AG04450 (cell line): ENCODE measurements at regions not wholly inside any gene's neighbourhood (a gene's known extent, or its start where the extent isn't known, plus 50 kb on each side); places are given as distances from the start of the nearest gene placed in this dataset.
"Not testable (repeated sequence)": the region's sequence is repeated elsewhere in the genome, so short reads cannot be mapped to it uniquely, and the experiment has no call there.

ENCODE experiments used
- CTCF ChIA-PET: fragments of 300-600, 350-600 bp; formaldehyde crosslinking; extraction: SDS; loops from one replicate; lab custom pipeline; 2022; ENCODE audit warnings: antibody characterized with exemption, inconsistent platforms; lab: Charles Lee
- POLR2A ChIA-PET: fragments of 350-600 bp; formaldehyde crosslinking; extraction: SDS; loops from one replicate; lab custom pipeline; 2021; ENCODE audit warnings: antibody characterized with exemption, inconsistent platforms; lab: Yijun Ruan, JAX
- DNase-seq: peaks from one replicate; pipeline ENCODE4 v3.0.0-alpha.2; 2011; ENCODE audit warnings: low read depth, low spot score
- H3K27ac ChIP-seq: one replicate; pipeline ENCODE4 v1.5.1; 2012; ENCODE audit warnings: low read depth, low read length, control low read depth
- H3K27me3 ChIP-seq: one replicate; pipeline ENCODE4 v1.6.0; 2012; ENCODE audit warnings: low read length; ENCODE audit not compliant: control insufficient read depth, insufficient read depth
- H3K4me3 ChIP-seq: 2 replicates; pipeline ENCODE4 v1.5.1; 2011; ENCODE audit warnings: mild to moderate bottlenecking, low read depth, low read length, control low read depth
- H3K9me3 ChIP-seq: 2 replicates; pipeline ENCODE4 v1.5.1; 2012; ENCODE audit warnings: low read length; ENCODE audit not compliant: control insufficient read depth, insufficient read depth
- TF ChIP-seq, protein P1 (sequence below): IDR thresholded peaks from 2 replicates; pipeline ENCODE4 v1.5.1; 2011; ENCODE audit warnings: low read depth, low read length, control low read depth, inconsistent platforms

DNA sequence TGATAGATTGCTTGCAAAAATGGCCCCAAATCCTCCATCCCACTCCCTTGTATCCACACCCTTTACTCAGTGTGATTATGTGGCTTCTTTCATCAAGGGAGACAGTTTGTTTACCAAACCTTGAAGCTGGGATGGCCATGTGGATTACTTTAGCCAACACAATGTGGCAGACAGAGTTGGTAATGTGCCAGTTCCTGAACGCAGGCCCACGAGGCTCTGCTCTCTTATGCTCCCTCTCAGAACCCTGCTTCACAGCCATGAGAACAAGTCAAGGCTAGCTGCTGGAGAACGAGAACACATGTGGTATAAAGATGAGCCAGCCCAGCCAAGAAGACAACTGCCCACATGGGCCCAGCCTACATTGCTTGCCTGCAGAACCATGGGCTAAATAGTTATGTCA is 162.3 kb downstream of the NDUFA12 start:
- DNase-seq, result no peak
- ChIA-PET CTCF (no interaction called here), POLR2A (no interaction called here)
- peaks cover 3% of the 10 kb centered on the region for H3K27me3 ChIP-seq
- no peak overlapping the region for H3K27ac ChIP-seq
- H3K4me3 ChIP-seq, result no peak overlapping the region
- TF ChIP-seq, protein P1, sequence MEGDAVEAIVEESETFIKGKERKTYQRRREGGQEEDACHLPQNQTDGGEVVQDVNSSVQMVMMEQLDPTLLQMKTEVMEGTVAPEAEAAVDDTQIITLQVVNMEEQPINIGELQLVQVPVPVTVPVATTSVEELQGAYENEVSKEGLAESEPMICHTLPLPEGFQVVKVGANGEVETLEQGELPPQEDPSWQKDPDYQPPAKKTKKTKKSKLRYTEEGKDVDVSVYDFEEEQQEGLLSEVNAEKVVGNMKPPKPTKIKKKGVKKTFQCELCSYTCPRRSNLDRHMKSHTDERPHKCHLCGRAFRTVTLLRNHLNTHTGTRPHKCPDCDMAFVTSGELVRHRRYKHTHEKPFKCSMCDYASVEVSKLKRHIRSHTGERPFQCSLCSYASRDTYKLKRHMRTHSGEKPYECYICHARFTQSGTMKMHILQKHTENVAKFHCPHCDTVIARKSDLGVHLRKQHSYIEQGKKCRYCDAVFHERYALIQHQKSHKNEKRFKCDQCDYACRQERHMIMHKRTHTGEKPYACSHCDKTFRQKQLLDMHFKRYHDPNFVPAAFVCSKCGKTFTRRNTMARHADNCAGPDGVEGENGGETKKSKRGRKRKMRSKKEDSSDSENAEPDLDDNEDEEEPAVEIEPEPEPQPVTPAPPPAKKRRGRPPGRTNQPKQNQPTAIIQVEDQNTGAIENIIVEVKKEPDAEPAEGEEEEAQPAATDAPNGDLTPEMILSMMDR, result no peak
- H3K9me3 ChIP-seq, result no peaks in the 10 kb centered on the region

DNA sequence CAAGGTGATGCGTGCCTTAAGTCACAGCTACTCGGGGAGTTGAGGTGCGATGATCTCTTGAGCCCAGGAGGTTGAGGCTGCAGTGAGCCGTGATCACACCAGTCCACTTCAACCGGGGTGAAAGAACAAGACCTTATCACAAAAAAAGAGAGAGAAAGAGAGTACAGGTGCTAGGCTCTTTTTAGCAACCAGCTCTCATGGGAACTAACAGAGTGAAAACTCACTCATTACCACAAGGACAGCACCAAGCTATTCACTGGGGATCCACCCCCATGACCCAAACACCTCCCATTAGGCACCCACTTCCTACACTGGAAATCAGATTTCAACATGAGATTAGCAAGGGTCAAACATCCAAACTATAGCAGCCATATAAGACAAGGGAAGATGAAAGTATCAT is 164.2 kb downstream of the NDUFA12 start:
- Histone ChIP-seq H3K9me3 (no peaks in the 10 kb centered on the region), H3K27ac (no peak overlapping the region), H3K4me3 (no peak overlapping the region), H3K27me3 (peaks cover 3% of the 10 kb centered on the region)
- ChIA-PET POLR2A (no interaction called here), CTCF (no interaction called here)
- TF ChIP-seq, protein P1, result no peak
- no peak for DNase-seq

DNA sequence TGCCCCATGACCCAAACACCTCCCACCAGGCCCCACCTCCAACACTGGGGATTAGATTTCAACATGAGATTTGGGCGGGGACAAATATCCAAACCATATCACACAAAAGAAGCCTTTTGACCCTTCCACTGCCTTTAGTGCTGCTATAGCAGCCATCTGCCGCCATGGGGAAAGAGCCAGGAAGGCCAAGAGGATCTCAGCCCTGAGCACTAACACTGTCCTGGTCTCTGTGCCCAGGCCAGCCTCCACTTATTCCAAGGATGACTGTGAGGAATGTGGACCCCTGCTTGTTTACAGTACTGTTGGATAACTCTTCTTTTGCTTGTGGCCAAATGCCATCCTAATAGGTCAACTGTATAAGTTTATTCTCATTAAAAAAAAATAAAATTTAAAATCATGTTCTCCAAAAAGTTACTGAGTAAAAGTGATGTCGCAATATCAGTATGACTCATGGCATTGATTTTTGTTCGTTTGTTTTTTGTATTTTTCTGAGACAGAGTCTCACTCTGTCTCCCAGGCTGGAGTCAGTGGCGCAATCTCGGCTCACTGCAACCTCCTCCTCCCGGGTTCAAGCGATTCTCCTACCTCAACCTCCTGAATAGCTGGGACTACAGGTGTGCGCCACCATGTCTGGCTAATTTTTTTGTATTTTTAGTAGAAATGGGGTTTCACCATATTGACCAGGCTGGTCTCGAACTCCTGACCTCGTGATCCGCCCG is 166.4 kb downstream of the NDUFA12 start:
- CTCF ChIA-PET, POLR2A ChIA-PET, DNase-seq, H3K27me3 ChIP-seq, H3K9me3 ChIP-seq, H3K4me3 ChIP-seq, H3K27ac ChIP-seq: not testable (repeated sequence)

GRCh38 chr12:94834036-94834625 is 169.4 kb downstream of the NDUFA12 start:
- CTCF ChIA-PET, result interaction anchor here (0.6 kb wide), 1 partner anchor 70 kb away, joined by 3 read pairs; no protein-coding TSS in a partner anchor

GRCh38 chr12:94832780-94833681 is 170.5 kb downstream of the NDUFA12 start:
- POLR2A ChIA-PET, result no interaction called here
- CTCF ChIA-PET, result no interaction called here

More at GRCh38 chr12:94834036-94834625, 169.4 kb downstream of the NDUFA12 start:
- Histone ChIP-seq H3K27ac (no peak overlapping the region), H3K27me3 (no peaks in the 10 kb centered on the region), H3K9me3 (no peaks in the 10 kb centered on the region), H3K4me3 (no peak overlapping the region)
- no peak for DNase-seq
- POLR2A ChIA-PET, result no interaction called here
- TF ChIP-seq, protein P1, result no peak

More at GRCh38 chr12:94832780-94833681, 170.5 kb downstream of the NDUFA12 start:
- Histone ChIP-seq H3K4me3 (no peak overlapping the region), H3K9me3 (no peaks in the 10 kb centered on the region), H3K27ac (no peak overlapping the region), H3K27me3 (no peaks in the 10 kb centered on the region)
- no peak for DNase-seq
- TF ChIP-seq, protein P1, result no peak
